ENCODE measurements at regions not wholly inside any gene's neighbourhood (a gene's known extent, or its start where the extent isn't known, plus 50 kb on each side); places are given as distances from the start of the nearest gene placed in this dataset.

GRCh38 chr6:14738933-14739332, 506.9 kb upstream of the JARID2 start:
- TF ChIP-seq CTCF (IDR thresholded peaks at IDR 0.05), result no peak
- TF ChIP-seq POLR2A (IDR thresholded peaks at IDR 0.05), result no peak

Measured in sigmoid colon (tissue), 3 donors.